ENCODE measurements at regions not wholly inside any gene's neighbourhood (a gene's known extent, or its start where the extent isn't known, plus 50 kb on each side); places are given as distances from the start of the nearest gene placed in this dataset.

DNA sequence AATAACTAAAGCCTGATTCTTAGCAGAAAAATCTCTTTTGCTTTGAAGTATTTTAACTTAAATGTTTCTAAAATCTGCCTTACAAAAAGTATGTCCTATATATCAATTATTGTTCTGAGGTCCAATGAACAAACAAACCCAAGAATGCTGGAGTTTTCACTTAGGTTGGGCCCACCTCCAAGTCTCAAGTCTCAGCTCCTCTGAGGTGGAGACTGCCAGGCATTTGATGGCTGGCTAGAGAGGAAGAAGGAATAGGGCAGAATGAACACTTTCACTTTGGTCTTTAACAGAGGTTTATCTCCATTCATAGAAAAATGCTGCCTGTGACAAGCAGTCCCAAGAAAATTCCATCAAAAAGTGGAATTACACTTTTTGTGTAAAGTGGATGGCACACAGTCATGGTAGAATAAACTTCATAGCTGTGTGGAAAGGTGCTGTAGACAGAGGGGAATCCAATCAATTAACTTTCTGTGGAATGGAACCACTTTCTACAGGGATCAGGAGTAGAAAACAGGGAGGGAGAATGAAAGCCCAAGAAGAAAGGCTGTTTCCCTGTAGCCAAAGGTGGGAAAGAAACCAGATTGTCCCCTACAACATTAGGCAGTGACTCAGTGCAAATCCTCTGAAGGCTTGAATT, 349.4 kb upstream of the RUNX1 start:
- Mint-ChIP-seq H3K27me3 (ENCODE audit: low read depth) (no peaks in the 10 kb centered on the region), H3K4me1 (peaks cover 21 to 28% of the 10 kb centered on the region in 2 experiments), H3K27ac (no peak overlapping the region), H3K4me3 (no peak overlapping the region), H3K9me3 (no peaks in the 10 kb centered on the region), H3K36me3 (ENCODE audit: insufficient read depth in 1 of 3, low read depth in 3 of 3) (peaks cover 0 to 2% (median 0%) of the 10 kb centered on the region in 3 experiments; a peak in 2 of 7 replicates)
- H3K27me3 ChIP-seq (ENCODE audit: insufficient read depth, low read length) = no peaks in the 10 kb centered on the region
- no peak overlapping the region for H3K56ac ChIP-seq (ENCODE audit: insufficient read length, low read depth, low read length)
- H2BK20ac ChIP-seq (ENCODE audit: low read depth, low read length, poor library complexity, severe bottlenecking) = no peak overlapping the region
- no peak overlapping the region for H2BK120ac ChIP-seq (ENCODE audit: low read depth, low read length, poor library complexity, severe bottlenecking)
- no peak overlapping the region for H3K18ac ChIP-seq (ENCODE audit: insufficient read length, low read depth, low read length)
- H2BK12ac ChIP-seq (ENCODE audit: insufficient read length, low read depth, low read length) = no peak overlapping the region
- no peaks in the 10 kb centered on the region for H4K20me1 ChIP-seq (ENCODE audit: control insufficient read depth, insufficient read depth, insufficient read length)
- no peak overlapping the region for H2BK5ac ChIP-seq (ENCODE audit: insufficient read length, low read length)
- H3T11ph ChIP-seq (ENCODE audit: low read length) = no peak overlapping the region
- DNase-seq = no peak
- no peak overlapping the region for H4K91ac ChIP-seq (ENCODE audit: insufficient read length, low read depth, low read length)
- no peaks in the 10 kb centered on the region for H3K79me2 ChIP-seq (ENCODE audit: insufficient read depth, low read length)
- H2AFZ ChIP-seq (ENCODE audit: low read length) = no peak overlapping the region
- H3K9me3 ChIP-seq (ENCODE audit: control insufficient read depth, low read depth, low read length) = no peaks in the 10 kb centered on the region
- no peak overlapping the region for H3K14ac ChIP-seq (ENCODE audit: insufficient read depth, low read length)
- H3K23ac ChIP-seq (ENCODE audit: insufficient read length, low read depth, low read length) = no peak overlapping the region
- H3K4ac ChIP-seq (ENCODE audit: low read depth, low read length) = no peak overlapping the region
- H3K4me1 ChIP-seq (ENCODE audit: insufficient read depth, low read length) = no peaks in the 10 kb centered on the region
- no peak overlapping the region for H4K8ac ChIP-seq (replicated peaks; ENCODE audit: insufficient read length, low read depth, low read length)
- no peaks in the 10 kb centered on the region for H3K79me1 ChIP-seq (ENCODE audit: insufficient read depth, low read depth, low read length, poor library complexity, severe bottlenecking)
- H4K5ac ChIP-seq (ENCODE audit: insufficient read length, low read depth, low read length) = no peak overlapping the region
- H2BK15ac ChIP-seq (ENCODE audit: low read depth, low read length) = no peak overlapping the region
- H3K23me2 ChIP-seq (ENCODE audit: insufficient read length, low read depth, low read length, poor library complexity, severe bottlenecking) = no peaks in the 10 kb centered on the region
- no peak overlapping the region for H3K27ac ChIP-seq (ENCODE audit: insufficient read length, low read depth, low read length)
- no peak for TF ChIP-seq CTCF (conservative IDR thresholded peaks at IDR 0.05)
- no peak overlapping the region for H2AK5ac ChIP-seq (ENCODE audit: insufficient read length, low read length)
- H3K4me2 ChIP-seq (ENCODE audit: insufficient read depth, insufficient read length, low read length) = no peak overlapping the region
- H3K9ac ChIP-seq (ENCODE audit: extremely low read depth, insufficient read length, low read length) = no peak overlapping the region

Measured in H9 (cell line).